ENCODE measurements at regions not wholly inside any gene's neighbourhood (a gene's known extent, or its start where the extent isn't known, plus 50 kb on each side); places are given as distances from the start of the nearest gene placed in this dataset.

DNA sequence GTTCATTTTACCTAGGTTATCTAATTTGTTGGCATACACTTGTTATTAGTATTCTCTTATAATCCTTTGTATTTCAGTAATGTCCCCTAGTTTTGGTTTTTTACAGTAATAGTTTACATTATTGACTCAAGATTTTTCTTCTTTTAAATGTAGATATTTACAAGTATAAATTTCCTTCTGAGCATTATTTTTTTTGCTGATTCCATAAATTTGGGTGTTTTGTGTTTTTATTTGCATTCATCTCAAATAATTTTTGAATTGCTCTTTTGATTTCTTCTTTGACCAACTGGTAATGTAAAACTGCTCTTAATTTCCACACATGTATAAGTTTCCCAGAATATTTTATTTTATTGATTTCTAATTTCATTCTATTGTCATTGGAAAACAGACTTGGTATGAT is 68.1 kb downstream of the ESM1 start:
- ATAC-seq (no peak), DNase-seq (ENCODE audit: low read depth, low spot score) (no peak)
- Histone ChIP-seq H3K9me3 (ENCODE audit: control insufficient read depth in 1 of 2, insufficient read depth in 1 of 2, low read depth in 1 of 2, low read length in 2 of 2) (no peaks in the 10 kb centered on the region), H3K9me2 (ENCODE audit: insufficient read depth) (no peaks in the 10 kb centered on the region), H4K20me1 (ENCODE audit: insufficient read depth) (no peaks in the 10 kb centered on the region), H3K4me1 (ENCODE audit: control insufficient read depth in 1 of 2, insufficient read depth in 2 of 2, low read length in 2 of 2) (no peaks in the 10 kb centered on the region), H3K4me2 (ENCODE audit: low read length) (no peak overlapping the region), H3K36me3 (ENCODE audit: control insufficient read depth in 1 of 2, insufficient read depth in 2 of 2, low read length in 2 of 2) (no peaks in the 10 kb centered on the region), H3K79me2 (ENCODE audit: insufficient read depth, low read length) (no peaks in the 10 kb centered on the region), H2AFZ (ENCODE audit: low read depth, low read length, poor library complexity, severe bottlenecking) (no peak overlapping the region), H3K27me3 (ENCODE audit: insufficient read depth, low read length) (peaks cover 48% of the 10 kb centered on the region), H3K4me3 (replicated peaks in 1 of 2; ENCODE audit: low read depth in 1 of 2, low read length in 2 of 2) (no peak overlapping the region), H3K9ac (ENCODE audit: low read length) (no peak overlapping the region), H3K27ac (ENCODE audit: low read depth, low read length) (no peak overlapping the region)
- no peak for TF ChIP-seq JUND (IDR thresholded peaks at IDR 0.05)
- TF ChIP-seq CBX3 (IDR thresholded peaks at IDR 0.05; ENCODE audit: low read depth): no peak
- TF ChIP-seq, protein P1, sequence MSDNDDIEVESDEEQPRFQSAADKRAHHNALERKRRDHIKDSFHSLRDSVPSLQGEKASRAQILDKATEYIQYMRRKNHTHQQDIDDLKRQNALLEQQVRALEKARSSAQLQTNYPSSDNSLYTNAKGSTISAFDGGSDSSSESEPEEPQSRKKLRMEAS (IDR thresholded peaks at IDR 0.05): no peak
- no peak for TF ChIP-seq ELF1 (IDR thresholded peaks at IDR 0.05; ENCODE audit: borderline replicate concordance, low read depth)
- no peak for TF ChIP-seq RAD21 (IDR thresholded peaks at IDR 0.05; ENCODE audit: low read depth)
- TF ChIP-seq EZH2phosphoT487 (IDR thresholded peaks at IDR 0.05; ENCODE audit: borderline replicate concordance): no peak
- TF ChIP-seq EZH2 (IDR thresholded peaks at IDR 0.05): no peak
- no peak for TF ChIP-seq EGR1 (IDR thresholded peaks at IDR 0.05; ENCODE audit: low read depth)
- TF ChIP-seq CEBPB (IDR thresholded peaks at IDR 0.05; ENCODE audit: low read depth): no peak
- intact Hi-C loops (cut with micrococcal nuclease): no loop called here
- CTCF ChIA-PET: no interaction called here
- POLR2A ChIA-PET: no interaction called here
- BruUV-seq (replicated peaks): no TSS peak
- RAD21 ChIA-PET (ENCODE audit: low non-redundant PET in 1 of 2, low total read pairs in 2 of 2, uncharacterized antibody in 2 of 2, unreplicated experiment in 2 of 2): no interaction called here

DNA sequence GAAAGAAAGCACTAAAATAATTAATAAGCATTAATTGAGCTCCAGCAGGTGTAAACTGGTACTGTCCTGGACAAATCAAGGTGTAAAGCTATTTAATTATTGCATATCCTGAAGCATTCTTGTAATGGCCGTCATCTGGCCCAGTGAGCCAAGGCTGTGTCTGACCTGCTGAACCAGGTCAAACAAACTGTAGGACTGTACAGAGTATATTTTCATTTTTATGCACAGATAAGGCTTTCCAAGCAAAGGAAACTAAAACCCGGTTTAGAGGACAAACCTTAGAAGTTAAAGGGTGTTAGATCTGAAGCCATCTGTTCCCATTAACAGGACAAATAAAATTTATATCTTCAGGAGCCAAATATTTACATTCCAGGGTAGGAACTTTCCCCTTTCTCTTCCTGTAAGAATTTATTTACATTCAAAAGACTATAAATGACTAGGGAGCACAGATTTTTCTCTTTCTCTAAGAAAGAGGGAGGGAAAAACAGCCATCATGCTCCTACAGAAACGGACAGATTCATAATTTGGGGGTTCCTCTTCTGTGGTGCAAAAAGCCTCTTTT is 69.8 kb downstream of the ESM1 start:
- no peak overlapping the region for H3K27ac ChIP-seq (ENCODE audit: low read depth, low read length)
- no peaks in the 10 kb centered on the region for H3K9me3 ChIP-seq (ENCODE audit: control insufficient read depth in 1 of 2, insufficient read depth in 1 of 2, low read depth in 1 of 2, low read length in 2 of 2)
- ATAC-seq (no peak), DNase-seq (ENCODE audit: low read depth, low spot score) (no peak)
- RAD21 ChIA-PET (ENCODE audit: low non-redundant PET in 1 of 2, low total read pairs in 2 of 2, uncharacterized antibody in 2 of 2, unreplicated experiment in 2 of 2): no interaction called here
- H3K36me3 ChIP-seq (ENCODE audit: control insufficient read depth in 1 of 2, insufficient read depth in 2 of 2, low read length in 2 of 2): no peaks in the 10 kb centered on the region
- H3K4me1 ChIP-seq (ENCODE audit: control insufficient read depth in 1 of 2, insufficient read depth in 2 of 2, low read length in 2 of 2): no peaks in the 10 kb centered on the region
- no peaks in the 10 kb centered on the region for H3K9me2 ChIP-seq (ENCODE audit: insufficient read depth)
- CTCF ChIA-PET: interaction anchor here (1.4 kb wide), 1 partner anchor 244 kb away, joined by 5 read pairs; the partner anchor contains the start of gene GPX8
- intact Hi-C loops (cut with micrococcal nuclease): no loop called here
- peaks cover 47% of the 10 kb centered on the region for H3K27me3 ChIP-seq (ENCODE audit: insufficient read depth, low read length)
- H4K20me1 ChIP-seq (ENCODE audit: insufficient read depth): no peaks in the 10 kb centered on the region
- TF ChIP-seq ZFX (IDR thresholded peaks at IDR 0.05) (no peak), ZNF274 (IDR thresholded peaks at IDR 0.05; ENCODE audit: low read depth, low read length) (no peak), EGR1 (IDR thresholded peaks at IDR 0.05; ENCODE audit: low read depth) (no peak), TCF7L2 (IDR thresholded peaks at IDR 0.05; ENCODE audit: borderline replicate concordance, extremely low read depth, insufficient read depth, insufficient read length) (no peak), CEBPB (IDR thresholded peaks at IDR 0.05; ENCODE audit: low read depth) (no peak), YY1 (IDR thresholded peaks at IDR 0.05; ENCODE audit: extremely low read depth, insufficient replicate concordance, low read depth, low read length) (no peak), POLR2A (IDR thresholded peaks at IDR 0.05; ENCODE audit: borderline replicate concordance, extremely low read depth, insufficient read depth, insufficient read length) (no peak), SRF (IDR thresholded peaks at IDR 0.05; ENCODE audit: low read depth) (no peak), RAD21 (IDR thresholded peaks at IDR 0.05; ENCODE audit: low read depth) (no peak), JUND (IDR thresholded peaks at IDR 0.05) (no peak), SP1 (IDR thresholded peaks at IDR 0.05; ENCODE audit: low read depth) (no peak), EZH2 (IDR thresholded peaks at IDR 0.05) (no peak)
- no peak overlapping the region for H3K4me2 ChIP-seq (ENCODE audit: low read length)
- no peak overlapping the region for H2AFZ ChIP-seq (ENCODE audit: low read depth, low read length, poor library complexity, severe bottlenecking)
- POLR2A ChIA-PET: no interaction called here
- H3K79me2 ChIP-seq (ENCODE audit: insufficient read depth, low read length): no peaks in the 10 kb centered on the region
- no peak overlapping the region for H3K4me3 ChIP-seq (replicated peaks in 1 of 2; ENCODE audit: low read depth in 1 of 2, low read length in 2 of 2)
- no peak overlapping the region for H3K9ac ChIP-seq (ENCODE audit: low read length)
- no TSS peak for BruUV-seq (replicated peaks)

Data from HCT116 (cell line).